Activated T-cell treated with anti-CD3 and anti-CD28 coated beads for 24 hours (primary cell): ENCODE measurements at regions not wholly inside any gene's neighbourhood (a gene's known extent, or its start where the extent isn't known, plus 50 kb on each side); places are given as distances from the start of the nearest gene placed in this dataset.
A peak's percentile ranks its signal among the peaks of the same experiment; 100 is the strongest.

Experiments
- DNase-seq: peaks from one replicate; pipeline ENCODE4 v3.0.0-alpha.2; 2020; ENCODE audit warnings: low read depth

DNA sequence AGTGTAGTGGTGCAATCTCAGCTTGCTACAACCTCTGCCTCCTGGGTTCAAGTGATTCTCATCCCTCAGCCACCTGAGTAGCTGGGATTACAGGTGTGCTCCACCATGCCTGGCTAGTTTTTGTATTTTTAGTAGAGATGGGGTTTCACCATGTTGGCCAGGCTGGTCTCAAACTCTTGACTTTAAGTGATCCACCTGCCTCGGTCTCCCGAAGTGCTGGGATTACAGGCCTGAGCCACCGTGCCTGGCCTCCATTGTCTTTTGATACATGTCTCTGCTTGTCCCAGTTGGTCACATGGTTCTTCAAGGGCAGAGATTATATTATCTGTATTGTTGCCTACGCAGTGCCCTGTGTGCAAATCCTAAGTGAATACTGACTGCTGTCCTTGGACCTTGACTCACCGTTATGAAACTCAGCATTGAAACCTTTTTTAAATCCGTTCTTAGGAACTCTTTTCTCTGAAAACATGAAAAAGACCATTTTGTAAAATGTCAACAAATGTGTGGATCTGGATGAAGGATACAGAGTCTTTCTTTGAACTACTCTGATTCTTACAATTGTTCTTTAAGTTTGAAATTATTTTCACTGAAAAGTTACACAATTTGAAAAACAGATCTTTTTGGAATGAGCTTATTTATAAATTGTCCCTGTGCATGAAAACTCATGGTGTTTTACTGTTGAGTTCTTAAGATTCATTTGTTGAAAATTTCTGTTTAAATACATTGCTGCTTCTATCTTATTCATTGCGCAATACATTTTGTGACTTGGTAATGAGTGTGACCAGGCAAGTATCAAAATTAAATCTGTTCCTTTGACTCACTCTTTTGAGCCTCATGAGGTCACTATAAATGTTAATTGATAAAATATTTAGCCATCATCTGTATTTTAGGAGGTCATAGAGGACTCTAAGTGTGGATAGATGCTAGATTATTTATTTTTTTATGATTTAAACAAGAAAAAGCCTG, 293.5 kb downstream of the UTRN start:
- DNase-seq, result no peak

- no peak for DNase-seq
Observed at GRCh38 chr6:144580039-144580438, 294.9 kb downstream of the UTRN start.

DNA sequence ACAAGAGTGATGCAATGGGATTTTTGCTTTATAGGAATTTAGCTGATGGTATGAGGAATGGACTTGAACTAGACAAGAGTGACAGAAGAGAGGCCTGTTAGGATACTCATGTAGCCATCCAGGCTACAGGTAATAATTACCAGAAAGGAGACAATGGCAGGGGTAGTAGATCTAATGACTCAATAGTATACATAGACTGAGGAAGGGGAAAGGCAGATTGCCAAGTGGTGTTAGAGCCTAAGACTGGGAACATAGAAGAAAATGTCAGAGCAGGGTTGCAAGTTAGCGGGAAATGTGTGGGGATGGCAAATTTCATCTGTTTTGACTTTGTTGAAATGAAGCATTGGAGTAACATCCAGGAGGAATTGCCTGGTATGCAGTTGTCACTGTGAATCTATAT, 295.6 kb downstream of the UTRN start:
- DNase-seq, result no peak

DNA sequence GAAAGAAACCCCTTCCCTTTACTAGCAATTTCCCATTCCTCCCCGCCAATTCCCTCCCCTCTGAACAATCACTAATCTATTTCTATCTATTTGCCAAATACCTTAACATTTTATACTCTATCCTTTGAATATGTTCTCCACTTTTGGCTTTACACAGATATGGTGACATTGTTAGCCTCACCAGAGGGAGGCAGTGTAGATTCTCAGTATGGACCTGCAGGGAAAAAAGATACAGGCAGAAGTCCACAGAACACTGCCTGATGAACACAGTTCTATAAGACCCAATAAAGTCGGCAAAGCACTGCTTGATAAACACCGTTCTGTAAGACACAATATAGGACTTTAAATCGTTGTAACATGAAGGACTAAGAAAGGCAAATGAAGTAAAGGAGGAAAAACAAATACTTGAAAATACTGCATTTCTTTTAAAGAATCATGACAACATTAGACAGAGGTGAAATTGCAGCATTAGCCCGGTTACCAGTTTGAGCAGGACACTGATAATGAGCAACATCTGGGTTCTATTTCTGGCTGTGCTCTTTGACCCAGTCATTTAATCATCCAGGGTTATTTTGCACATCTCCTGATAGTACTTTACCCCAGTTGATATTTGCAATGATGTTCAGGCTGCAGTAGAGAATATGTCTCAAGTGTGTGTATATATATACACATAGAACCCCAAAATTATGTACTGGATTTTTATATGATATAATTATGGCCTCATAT, 296.8 kb downstream of the UTRN start:
- DNase-seq, result no peak

GRCh38 chr6:144582939-144583613, 297.9 kb downstream of the UTRN start:
- DNase-seq, result peak; percentile 20

GRCh38 chr6:144583614-144583954, 298.4 kb downstream of the UTRN start:
- DNase-seq, result no peak

- no peak for DNase-seq
Observed at GRCh38 chr6:144585217-144585814, 300.2 kb downstream of the UTRN start.

GRCh38 chr6:144586986-144587385, 301.9 kb downstream of the UTRN start:
- no peak for DNase-seq

GRCh38 chr6:144588697-144589325, 303.7 kb downstream of the UTRN start:
- no peak for DNase-seq

DNA sequence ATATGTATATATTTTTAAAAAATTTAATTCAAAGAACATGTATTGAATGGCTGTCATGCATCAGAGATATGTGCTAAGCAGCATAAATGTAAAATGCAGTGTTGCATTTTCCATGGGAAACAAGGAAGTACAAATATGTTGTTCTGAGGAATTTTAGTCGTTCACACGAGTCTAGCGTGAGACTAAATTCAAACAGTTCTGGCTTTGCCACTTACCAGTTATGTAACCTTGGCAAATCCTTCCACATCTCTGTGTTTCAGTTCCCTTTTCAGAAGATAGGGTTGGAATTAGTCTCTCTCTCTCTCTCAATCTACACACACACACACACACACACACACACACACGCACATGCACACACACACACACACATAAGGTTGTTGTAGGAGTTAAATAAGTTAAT, 305.4 kb downstream of the UTRN start:
- DNase-seq, result no peak

DNA sequence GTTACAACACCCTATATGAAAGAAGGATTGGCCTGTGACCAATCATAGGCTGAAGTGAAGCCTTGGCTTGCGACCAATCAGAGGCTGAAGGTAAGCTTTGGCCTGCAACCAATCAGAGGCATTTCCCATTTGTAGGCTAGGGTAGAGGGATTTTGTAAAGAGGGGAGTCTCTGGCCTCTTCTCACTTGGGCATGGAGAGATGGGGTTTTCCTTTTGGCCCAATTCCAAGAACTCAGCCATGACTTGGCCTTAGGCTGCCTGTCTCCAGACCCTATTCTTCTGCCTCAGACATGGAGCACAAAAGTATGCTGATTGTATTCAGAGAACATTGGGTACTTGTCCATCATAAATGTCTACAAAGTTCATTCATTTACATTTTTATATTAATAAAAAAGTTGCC, 308.3 kb downstream of the UTRN start:
- DNase-seq, result no peak

DNA sequence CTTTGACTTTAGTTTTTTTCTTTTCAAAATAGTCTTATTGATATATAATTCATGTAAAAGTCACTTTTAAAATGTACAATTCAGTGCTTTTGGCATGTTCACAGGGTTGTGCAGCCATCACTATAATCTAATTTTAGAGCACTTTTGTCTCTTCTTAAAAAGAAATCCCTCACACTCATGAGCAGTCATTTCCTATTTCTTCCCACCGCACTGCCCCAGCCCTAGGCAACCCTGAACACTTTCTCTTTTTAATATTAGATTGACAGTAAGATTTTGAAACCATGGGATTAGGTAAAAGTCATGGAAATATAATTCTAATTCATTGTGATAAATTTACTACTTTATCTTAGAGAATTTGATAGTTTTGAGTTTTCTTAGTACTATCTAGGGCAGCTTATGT, 309.4 kb downstream of the UTRN start:
- DNase-seq, result no peak

GRCh38 chr6:144595266-144595665, 310.1 kb downstream of the UTRN start:
- DNase-seq, result no peak

DNA sequence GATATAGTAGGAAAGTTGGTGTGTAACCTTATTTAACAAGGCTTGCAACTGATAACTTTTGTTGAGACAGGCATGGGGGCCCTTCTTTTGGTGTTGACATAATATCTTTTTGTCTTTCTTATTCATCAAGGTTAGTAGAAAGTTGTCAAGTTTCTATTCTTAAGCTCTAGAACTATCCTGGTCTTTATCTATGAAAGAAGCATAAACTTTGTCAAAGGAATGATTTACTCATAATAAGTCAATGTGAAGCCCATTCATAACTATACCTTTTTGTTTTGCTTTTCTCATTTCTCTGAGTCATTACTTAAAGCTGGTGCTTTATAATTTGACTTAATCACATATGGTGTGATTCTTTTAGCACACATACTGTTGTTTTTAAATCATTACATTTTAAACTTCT, 312.4 kb downstream of the UTRN start:
- DNase-seq, result no peak

DNA sequence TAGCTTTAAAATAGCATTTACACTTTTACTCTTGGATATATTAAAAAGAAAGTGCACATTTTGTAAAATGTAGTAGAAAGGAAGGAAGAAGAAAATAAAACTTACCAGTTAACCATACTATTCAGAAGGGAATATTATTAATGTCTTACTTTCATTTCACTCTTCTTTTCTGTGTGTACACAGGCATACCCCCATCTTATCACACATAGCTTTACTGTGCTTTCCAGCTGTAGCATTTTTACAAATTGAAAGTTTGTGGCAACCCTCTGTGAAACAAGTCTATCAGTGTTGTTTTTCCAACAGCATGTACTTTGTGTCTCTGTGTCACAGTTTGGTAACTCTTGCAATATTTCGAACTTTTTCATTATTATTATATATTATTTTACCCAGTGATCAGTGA, 314.5 kb downstream of the UTRN start:
- no peak for DNase-seq

DNA sequence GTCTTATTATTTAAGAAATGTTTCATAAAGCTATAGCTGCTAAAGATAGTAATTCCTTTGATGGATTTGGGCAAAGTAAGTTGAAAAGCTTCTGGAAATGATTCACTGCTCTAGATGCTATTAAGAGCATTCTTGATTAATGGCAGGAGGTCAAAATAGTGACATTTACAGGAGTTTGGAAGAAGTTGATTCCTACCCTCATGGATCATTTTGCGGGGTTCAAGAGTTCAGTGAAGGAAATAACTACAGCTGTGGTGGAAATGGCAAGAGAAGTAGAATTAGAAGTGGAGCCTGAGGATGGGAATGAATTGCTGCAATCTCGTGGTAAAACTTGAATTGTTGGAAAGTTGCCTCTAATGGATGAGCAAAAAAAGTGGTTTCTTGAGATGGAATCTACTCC, 316.1 kb downstream of the UTRN start:
- DNase-seq, result no peak

DNA sequence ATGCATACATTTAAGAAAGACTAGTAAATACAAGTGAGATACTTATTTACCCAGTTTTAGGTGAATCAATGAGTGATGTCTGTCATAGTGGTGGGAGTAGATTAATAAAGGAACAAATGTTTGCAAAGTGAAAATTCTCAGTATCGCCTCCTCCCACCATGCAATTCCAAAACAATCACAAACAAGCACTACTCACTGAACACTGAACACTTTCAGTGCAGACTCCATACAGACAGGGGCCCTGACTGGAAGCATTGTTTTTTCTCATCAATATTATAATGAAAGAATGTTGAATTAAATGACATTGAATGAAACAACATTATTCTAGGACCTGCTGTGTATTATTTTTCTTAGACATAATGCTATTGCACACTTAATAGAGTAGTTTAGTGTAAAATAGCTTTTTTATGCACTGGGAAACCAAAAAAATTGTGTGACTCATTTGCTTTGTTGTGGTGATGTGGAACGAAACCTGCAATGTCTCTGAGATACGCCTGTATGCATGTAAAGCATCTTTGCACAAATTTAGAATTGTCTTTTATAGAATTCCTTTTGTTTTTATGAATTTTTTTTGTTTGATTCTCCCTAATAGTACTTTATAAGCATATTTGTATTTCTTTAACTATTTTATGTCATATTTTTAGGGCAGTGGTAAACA, 317.5 kb downstream of the UTRN start:
- no peak for DNase-seq

DNA sequence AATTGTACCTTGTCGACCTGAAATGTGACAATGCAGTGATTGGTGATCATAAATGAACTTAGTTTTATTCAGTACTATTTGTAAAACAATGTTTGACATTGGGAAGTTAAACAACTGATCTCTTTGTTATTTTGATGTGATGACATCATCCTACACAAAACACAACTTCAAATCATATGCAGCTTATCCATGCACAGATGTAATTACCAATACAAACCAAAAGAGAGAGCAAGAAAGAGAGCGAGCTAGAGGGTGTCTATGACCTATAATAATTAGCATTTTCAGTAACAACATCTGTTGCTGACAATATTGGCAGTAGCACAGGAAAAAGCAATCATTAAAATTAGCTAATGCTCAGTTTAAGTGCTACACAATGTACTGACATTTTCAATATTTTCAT, 320.9 kb downstream of the UTRN start:
- DNase-seq, result no peak

GRCh38 chr6:144607998-144608735, 323.0 kb downstream of the UTRN start:
- no peak for DNase-seq

- no peak for DNase-seq
Observed at GRCh38 chr6:144612811-144613210, 327.7 kb downstream of the UTRN start.

- DNase-seq, result no peak
Observed at GRCh38 chr6:144613859-144614258, 328.7 kb downstream of the UTRN start.
